HG02678 (cell line): ENCODE measurements at regions not wholly inside any gene's neighbourhood (a gene's known extent, or its start where the extent isn't known, plus 50 kb on each side); places are given as distances from the start of the nearest gene placed in this dataset.

Experiments
- ATAC-seq: cut with Tn5 transposase; IDR thresholded peaks from one replicate; pipeline ENCODE4 v1.9.1; 2021; ENCODE audit warnings: mild to moderate bottlenecking, moderate library complexity; ENCODE audit not compliant: unreplicated experiment

GRCh38 chr2:204042401-204042800 is 105.8 kb downstream of the ICOS start:
- no peak for ATAC-seq

GRCh38 chr2:204046145-204046544 is 109.6 kb downstream of the ICOS start:
- ATAC-seq, result peak; percentile 89

- peak; percentile 75 for ATAC-seq
These were observed 113.1 kb downstream of the ICOS start for GRCh38 chr2:204049635-204050034.

GRCh38 chr2:204050681-204051080 is 114.1 kb downstream of the ICOS start:
- ATAC-seq, result no peak

- ATAC-seq, result no peak
These were observed 114.9 kb downstream of the ICOS start for GRCh38 chr2:204051476-204051875.

- no peak for ATAC-seq
These were observed 115.5 kb downstream of the ICOS start for GRCh38 chr2:204051984-204052556.

GRCh38 chr2:204059016-204059415 is 122.5 kb downstream of the ICOS start:
- no peak for ATAC-seq

GRCh38 chr2:204060841-204061240 is 124.3 kb downstream of the ICOS start:
- no peak for ATAC-seq

- no peak for ATAC-seq
These were observed 124.7 kb downstream of the ICOS start for GRCh38 chr2:204061241-204061640.

GRCh38 chr2:204064119-204064518 is 127.6 kb downstream of the ICOS start:
- no peak for ATAC-seq

- no peak for ATAC-seq
These were observed 129.0 kb downstream of the ICOS start for GRCh38 chr2:204065566-204065965.

- no peak for ATAC-seq
These were observed 129.5 kb downstream of the ICOS start for GRCh38 chr2:204066051-204066450.

- ATAC-seq, result no peak
These were observed 133.2 kb downstream of the ICOS start for GRCh38 chr2:204069804-204070203.

GRCh38 chr2:204072443-204073324 is 136.1 kb downstream of the ICOS start:
- ATAC-seq, result no peak

GRCh38 chr2:204074456-204074855 is 137.9 kb downstream of the ICOS start:
- no peak for ATAC-seq

GRCh38 chr2:204078003-204078698 is 141.6 kb downstream of the ICOS start:
- ATAC-seq, result no peak

- ATAC-seq, result no peak
These were observed 145.2 kb downstream of the ICOS start for GRCh38 chr2:204081487-204082425.

- no peak for ATAC-seq
These were observed 149.6 kb downstream of the ICOS start for GRCh38 chr2:204086167-204086566.

GRCh38 chr2:204089105-204089504 is 152.5 kb downstream of the ICOS start:
- ATAC-seq, result no peak

- no peak for ATAC-seq
These were observed 153.0 kb downstream of the ICOS start for GRCh38 chr2:204089574-204089973.

GRCh38 chr2:204090021-204090420 is 153.5 kb downstream of the ICOS start:
- ATAC-seq, result no peak
